H1 (cell line): ENCODE measurements at regions not wholly inside any gene's neighbourhood (a gene's known extent, or its start where the extent isn't known, plus 50 kb on each side); places are given as distances from the start of the nearest gene placed in this dataset.

Experiments used
- EP300 ChIP-seq, 2 experiments: IDR thresholded peaks; 1 replicate in 1 of 2; 2 replicates in 1 of 2; pipeline ENCODE4 v1.6.1; 2011 to 2012; ENCODE audit warnings: low read depth in 2 of 2, low read length in 2 of 2, mild to moderate bottlenecking in 2 of 2, borderline replicate concordance in 1 of 2, inconsistent platforms in 1 of 2, moderate library complexity in 1 of 2
- GABPA ChIP-seq: IDR thresholded peaks from 2 replicates; pipeline ENCODE4 v1.6.1; 2011; ENCODE audit warnings: mild to moderate bottlenecking, low read length, moderate library complexity, borderline replicate concordance; ENCODE audit not compliant: insufficient read depth
- NRF1 ChIP-seq: IDR thresholded peaks from 2 replicates; pipeline ENCODE4 v1.6.1; 2011; ENCODE audit warnings: mild to moderate bottlenecking, low read depth, low read length, improper control_type of control experiment
- PHF8 ChIP-seq: fragments of 200-600 bp; sonication (generic); conservative IDR thresholded peaks from 2 replicates; pipeline ENCODE4 v1.7.1; 2012; ENCODE audit warnings: low read depth, mild to moderate bottlenecking, inconsistent platforms, low read length, moderate library complexity
- TAF1 ChIP-seq: IDR thresholded peaks from 2 replicates; pipeline ENCODE4 v1.6.1; 2011; ENCODE audit warnings: mild to moderate bottlenecking, low read depth, low read length
- TF ChIP-seq, protein P1 (sequence below): IDR thresholded peaks from 2 replicates; pipeline ENCODE4 v1.6.1; 2011; ENCODE audit warnings: low read depth, mild to moderate bottlenecking, low read length; ENCODE audit not compliant: insufficient read depth

DNA sequence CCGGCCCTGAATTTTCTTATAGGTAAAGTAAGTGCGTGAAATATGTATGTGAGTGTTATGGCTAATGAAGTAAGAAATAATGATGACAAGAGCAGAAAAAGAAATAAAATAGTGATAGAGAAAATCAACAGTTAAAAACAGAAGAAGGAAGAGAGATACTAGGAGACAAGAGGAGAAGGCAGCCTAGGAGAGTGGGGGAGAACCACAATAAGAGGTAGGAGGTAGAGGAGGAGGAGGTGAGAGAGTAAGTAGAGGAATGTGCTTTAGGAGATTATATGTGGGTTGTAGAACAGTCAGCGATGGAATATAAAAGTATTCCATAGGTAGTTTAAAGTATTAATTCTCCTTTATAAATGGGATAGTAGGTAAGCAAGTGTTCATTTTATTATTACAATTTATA, 861.5 kb upstream of the B3GALT2 start (continued):
- TF ChIP-seq PHF8 (no peak), TAF1 (no peak), EP300 (IDR thresholded peaks at IDR 0.05; ENCODE audit: borderline replicate concordance in 1 of 2, low read depth in 2 of 2, low read length in 2 of 2) (no peak), NRF1 (no peak), GABPA (no peak)
- TF ChIP-seq, protein P1, sequence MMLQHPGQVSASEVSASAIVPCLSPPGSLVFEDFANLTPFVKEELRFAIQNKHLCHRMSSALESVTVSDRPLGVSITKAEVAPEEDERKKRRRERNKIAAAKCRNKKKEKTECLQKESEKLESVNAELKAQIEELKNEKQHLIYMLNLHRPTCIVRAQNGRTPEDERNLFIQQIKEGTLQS = no peak
